Activated CD4-positive, alpha-beta T cell treated with anti-CD3 and anti-CD28 coated beads for 1 hour (primary cell): ENCODE measurements at regions not wholly inside any gene's neighbourhood (a gene's known extent, or its start where the extent isn't known, plus 50 kb on each side); places are given as distances from the start of the nearest gene placed in this dataset.
"Not testable (repeated sequence)": the region's sequence is repeated elsewhere in the genome, so short reads cannot be mapped to it uniquely, and the experiment has no call there.

Experiments used
- DNase-seq: peaks from one replicate; pipeline ENCODE4 v3.0.0-alpha.2; 2020

DNA sequence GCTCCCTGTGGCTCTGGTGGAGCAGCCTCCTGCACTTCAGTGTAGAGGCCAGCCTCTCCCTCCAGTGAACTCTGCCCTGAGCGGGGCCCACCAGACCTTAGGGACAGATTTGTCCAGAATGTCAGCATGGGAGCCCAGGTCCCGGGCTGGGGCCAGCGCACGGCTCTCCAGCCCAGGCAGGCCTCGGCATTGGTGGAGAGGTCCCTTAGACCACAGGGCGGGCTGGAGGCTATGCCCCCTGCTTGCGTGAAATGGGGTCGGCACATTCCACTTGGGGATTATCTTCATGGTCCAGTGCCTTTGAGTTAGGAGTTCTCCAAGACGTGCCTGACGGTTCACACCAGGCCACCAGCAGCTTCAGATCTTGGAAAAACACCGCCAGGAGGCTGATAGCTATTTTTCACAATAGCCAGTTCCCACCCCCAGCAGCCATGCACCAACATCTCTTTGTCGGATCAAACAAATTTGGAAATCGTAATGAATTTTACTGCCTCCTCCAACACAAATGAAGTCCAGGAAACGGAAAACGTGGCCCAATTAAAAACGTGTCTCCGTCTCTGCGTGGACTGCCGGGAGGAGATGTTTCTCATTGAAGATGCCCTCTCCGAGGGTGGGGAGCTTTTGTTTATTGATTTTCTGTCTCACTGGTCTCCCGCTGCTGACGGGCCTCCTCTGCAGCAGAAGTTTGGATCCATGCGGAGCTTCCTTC lies 110.0 kb upstream of the CIBAR2 start:
- DNase-seq: no peak

DNA sequence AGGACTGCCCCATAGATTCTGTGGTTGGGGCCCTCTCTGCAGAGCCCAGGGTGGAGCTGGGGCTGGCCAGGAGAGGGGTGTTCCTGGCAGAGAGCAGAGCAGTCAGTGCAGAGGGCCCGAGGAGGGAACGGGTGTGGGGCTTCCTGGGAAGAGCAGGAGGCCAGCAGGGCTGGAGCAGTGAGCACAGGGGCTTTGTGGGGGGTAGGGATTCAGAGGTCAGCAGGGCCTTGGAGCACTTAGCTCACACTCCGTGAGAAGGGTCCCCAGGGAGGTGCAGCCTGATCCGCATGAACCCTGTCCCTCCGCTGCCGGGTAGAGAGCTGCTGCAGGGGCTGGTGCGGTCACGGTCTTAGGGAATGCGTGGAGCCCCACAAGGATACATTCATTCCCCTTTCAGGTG lies 113.0 kb upstream of the CIBAR2 start:
- no peak for DNase-seq

DNA sequence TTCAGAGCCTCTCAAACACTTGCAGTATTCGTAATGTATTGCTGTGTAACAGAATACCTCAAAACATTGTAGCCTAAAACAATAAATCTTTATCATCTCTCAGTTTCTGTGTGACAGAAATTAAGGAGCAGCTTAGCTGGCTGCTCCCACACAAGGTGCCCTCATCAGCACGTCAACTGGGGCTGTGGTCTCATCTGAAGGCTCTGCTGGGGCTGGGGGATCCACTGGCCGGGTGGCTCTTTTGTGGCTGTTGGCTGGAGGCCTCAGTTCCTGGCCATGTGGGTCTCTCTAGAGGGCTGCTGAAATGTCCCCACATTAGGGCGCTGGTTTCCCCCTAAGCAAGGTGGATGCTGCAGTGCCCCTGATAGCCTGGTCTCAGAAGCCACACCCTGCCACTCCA lies 113.4 kb upstream of the CIBAR2 start:
- DNase-seq: no peak

DNA sequence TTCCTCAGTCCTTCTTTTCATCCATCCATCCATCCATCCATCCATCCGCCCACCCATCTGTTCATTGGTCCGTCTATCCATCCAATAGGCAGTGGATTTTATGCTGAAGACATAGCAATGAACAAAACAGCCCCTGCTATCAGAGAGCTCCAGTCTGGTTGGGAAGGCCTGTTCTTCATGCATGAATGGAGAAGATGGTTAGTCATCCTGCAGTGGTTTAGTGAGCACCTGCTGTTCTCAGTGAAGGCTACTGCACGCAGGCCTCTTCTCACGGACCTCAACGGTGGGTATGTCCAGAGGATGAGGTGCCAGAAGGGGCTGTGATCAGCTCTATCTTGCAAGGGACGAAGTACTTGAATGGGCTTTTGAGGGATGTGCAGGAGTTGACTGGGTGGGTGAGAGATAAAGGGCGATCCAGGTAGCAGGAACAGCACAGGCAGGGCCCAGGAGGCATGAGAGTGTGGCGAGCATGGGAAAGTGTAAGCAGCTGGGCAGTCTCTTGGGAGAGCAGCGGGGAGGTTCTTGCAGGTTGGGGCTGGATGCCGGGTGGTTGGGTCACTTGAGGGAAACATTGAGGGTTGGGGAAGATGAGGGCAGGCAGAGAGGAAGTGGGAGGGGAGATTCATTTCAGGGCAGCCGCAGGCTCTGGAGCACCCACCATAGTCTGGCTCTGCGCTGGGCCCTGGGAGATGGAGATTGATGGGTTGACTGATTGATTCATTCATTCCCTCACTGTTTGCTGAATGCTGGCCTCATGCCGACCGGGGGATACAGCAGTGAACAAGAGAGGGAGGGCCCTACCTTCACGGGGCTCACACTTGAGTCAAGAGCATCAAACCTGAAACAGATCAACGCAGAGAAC lies 115.0 kb upstream of the CIBAR2 start:
- DNase-seq: no peak

DNA sequence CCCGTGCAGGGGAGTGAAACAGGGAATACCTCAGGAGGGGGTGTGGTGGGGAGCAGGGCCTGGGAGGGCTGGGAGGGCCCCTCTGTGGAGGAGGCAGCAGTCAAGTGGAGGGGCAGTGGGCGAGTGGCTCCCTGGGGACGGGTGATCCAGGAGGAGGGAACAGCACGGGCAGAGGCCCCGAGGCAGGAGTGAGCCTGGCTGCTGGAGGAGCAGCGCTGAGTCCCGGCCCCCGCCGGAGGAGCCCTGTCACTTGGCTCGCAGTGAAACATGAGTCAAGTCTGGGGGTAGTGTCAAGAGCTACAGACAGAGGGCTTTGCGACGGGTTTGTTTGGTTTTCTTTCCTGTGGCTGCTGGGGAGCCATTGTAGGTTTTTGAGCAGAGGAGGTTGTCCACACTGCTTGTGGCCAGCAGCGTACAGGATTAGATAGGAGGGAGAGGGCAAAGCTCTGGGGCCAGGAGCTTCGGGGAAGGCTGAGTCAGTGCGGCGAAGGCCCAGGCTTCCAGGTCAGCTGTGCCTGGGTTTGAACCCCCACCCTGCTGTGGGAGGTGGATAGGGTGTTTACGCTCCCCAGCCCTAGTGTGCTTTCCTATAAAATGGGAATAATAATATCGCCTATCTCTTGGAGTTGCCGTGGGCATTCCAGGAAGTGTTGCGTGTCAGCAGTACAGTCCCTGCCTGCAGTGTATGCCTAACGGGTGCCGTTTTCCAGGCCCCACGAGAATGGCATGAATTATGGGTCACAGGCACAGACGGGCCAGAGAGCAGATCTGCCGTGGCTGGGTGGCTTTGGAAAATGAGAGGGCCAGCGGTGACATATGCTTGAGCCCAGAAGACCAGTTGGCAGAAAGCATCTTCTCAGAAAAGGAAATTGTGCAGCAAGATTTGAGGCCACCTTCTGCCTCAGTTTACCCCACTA lies 115.9 kb upstream of the CIBAR2 start:
- DNase-seq: no peak

DNA sequence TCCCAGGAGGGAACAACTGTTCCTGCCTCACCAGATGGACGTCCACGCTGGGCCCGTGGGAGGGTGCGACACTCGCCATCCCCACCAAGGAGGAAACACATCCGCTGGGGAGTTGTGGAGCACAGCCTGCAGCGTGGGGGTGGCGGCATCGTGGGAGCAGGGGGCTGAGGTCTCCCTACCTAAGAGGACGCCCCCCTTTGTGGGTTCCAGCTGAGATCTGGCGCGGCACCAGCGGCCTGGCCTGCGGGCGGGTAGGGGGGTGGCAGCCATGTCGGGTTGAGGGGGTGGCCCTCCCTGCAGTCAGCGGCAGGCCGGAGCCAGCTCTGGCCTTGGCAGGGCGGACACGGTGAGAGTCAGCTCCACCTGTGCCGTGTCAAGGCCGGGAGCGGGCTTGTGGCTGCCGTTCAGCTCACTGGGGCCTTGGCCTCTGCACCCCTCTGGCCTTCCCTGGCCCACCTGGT lies 116.7 kb upstream of the CIBAR2 start:
- DNase-seq: no peak

DNA sequence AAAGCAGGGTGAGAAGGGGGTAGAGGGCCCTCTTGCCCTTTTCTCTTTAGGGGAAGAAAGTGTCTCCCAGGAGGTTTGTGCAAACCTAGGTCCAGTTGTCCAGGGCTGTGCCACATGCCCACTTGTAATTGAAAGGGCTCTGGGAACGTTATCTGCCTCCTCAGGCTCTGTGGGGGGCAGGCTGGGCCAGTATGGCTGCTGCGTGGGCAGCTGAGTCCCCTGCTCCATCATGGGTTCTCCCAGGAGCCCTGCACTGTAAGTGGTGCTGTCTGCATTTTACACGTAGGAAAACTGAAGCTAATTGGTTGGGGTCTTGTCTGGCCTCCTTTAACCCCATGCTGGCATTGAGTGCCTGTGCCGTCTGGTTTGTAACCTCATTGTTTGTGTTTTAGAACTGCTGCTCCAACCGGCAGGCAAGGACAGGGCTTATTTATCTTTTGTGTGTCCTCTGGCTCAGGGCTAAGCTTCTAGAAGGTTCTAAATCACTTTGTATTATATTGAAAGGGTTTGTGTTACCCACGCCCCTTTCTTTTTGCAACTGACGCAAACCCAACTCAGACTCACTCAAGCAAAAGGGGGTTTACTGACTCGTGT lies 117.7 kb upstream of the CIBAR2 start:
- DNase-seq: no peak

DNA sequence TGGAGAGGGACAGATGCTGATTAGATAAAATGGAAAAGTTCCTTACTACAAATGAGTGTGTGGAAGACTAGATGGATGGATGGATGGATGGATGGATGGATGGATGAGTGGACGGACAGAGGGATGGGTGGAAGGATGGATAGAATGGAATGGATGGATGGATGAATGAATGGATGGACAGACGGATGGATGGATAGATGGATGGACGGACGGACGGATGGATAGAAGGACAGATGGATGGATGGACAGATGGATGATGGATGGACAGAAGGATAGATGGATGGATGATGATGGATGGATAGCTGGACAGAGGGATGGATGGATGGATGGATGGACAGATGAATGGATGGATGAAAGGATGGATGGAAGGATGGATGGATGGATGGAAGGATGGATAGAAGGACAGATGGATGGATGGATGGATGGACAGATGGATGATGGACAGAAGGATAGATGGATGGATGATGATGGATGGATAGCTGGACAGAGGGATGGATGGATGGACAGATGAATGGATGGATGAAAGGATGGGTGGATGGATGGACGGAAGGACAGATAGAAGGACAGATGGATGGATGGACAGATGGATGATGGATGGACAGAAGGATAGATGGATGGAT lies 118.6 kb upstream of the CIBAR2 start:
- not testable (repeated sequence) for DNase-seq

DNA sequence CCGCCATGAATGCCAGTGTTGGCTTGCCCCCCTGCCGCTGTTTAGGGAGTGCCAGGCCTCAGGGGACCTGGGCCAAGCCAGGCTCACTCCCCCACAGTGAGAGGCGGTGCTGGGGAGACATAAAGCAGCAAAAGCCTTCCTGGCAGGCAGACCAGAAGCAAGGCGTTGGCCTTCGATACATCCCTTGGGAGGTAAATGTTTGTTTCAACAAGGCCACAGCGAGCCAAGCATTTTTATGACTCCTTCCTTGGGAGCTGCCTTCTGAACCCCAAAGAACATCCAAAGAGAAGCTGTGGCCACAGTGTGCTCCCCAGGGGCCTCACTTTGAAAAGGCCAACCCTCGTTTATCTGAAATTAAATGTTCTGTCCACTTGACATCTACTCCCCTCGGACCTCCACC lies 119.7 kb upstream of the CIBAR2 start:
- no peak for DNase-seq

DNA sequence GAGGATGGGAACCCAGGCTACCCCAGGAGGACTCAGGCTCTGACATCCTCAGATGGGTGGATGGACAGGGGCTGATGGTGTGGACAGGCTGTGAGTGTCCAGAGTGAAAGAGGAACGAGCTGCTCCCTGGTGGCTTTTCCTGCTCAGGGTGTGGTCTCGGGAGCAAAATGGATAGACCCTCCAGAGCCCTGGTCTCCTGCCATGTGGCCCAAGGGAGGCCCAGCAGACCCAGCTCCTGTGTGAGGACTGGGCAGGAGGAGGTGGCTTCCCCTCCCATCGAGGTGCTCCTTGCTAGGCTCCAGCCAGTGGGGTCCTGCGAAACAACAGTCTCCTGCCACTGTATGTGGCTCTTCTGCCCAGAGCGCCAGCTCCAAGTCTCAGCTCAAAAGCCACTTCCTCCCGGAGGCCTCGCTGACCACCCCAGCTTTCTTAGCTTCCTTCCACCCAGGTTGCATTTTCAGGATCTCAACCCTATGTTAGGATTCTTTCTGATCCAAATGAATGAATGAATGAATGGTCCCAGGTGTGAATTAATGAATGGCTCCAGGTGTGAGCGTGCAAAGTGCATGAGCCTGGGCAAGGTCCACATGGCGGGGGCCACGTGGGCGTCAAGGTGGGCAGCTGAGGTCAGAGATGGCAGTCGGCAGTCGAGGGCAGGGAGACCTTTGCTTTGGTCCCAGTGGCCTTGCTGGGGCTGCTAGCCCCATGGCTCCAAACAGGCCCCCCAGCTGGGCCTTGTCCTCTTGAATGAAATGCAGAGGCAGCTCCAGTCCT lies 120.3 kb upstream of the CIBAR2 start:
- DNase-seq: no peak

DNA sequence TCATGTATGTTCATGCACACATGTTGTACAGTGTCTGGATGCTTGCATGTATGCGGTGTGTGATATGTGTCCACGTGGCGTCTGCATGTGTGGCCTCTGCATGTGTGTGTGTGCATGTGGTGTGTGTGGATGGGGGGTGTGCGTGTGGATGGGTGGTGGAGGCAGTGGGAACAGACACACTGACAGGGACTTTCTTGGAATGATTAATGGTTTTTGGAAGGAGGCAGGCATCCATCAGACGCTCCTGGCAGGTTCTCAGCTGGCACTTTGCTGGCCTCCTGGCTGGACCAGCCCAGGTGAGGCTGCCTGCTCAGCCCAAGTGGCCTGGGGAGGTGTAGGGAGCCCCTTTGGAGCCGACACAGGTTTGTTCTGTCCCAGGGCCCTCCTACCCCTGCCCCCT lies 121.2 kb upstream of the CIBAR2 start:
- DNase-seq: no peak

DNA sequence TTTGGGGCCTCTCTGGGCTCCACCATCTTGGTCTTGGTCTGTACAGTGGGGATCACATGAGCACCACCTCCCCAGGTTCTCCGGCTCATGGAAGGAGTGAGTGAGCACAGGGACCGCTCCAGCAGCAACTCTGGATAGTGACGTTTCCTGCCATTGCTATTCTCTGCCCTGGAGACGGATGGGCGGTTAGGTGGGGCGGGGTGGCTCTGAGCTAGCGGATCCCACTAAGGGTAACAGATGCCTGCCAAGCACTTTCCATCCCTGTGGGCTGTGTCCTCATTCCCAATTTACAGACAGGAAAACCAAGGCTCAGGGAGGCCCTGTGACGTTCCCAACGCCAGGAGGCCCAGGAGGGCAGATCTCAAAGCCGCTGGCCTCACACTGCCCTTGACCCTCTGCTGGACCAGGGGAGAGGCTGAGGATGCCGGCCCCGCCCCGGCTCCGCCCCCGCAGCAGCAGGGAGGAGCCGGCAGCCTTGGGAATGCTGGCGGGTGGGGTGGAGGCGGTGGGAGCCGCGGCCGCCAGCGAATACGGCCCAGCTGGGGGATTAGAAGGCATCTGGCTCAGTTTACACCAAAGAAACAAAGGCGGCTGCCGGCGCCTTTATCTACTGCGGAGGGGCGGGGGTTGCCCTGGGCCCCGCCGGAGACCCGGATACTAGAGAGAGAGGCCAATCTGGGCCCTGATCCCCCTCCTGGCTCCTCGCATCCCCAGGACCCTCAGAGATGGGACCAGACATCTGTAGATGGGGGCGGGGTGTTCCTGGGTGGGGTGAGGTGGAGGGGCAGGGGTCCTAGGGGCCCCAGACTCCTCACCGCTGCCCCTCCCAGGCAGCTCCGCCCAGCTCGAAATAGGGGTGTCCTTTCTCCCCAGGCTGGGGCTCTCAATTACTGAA lies 122.3 kb upstream of the CIBAR2 start:
- no peak for DNase-seq

DNA sequence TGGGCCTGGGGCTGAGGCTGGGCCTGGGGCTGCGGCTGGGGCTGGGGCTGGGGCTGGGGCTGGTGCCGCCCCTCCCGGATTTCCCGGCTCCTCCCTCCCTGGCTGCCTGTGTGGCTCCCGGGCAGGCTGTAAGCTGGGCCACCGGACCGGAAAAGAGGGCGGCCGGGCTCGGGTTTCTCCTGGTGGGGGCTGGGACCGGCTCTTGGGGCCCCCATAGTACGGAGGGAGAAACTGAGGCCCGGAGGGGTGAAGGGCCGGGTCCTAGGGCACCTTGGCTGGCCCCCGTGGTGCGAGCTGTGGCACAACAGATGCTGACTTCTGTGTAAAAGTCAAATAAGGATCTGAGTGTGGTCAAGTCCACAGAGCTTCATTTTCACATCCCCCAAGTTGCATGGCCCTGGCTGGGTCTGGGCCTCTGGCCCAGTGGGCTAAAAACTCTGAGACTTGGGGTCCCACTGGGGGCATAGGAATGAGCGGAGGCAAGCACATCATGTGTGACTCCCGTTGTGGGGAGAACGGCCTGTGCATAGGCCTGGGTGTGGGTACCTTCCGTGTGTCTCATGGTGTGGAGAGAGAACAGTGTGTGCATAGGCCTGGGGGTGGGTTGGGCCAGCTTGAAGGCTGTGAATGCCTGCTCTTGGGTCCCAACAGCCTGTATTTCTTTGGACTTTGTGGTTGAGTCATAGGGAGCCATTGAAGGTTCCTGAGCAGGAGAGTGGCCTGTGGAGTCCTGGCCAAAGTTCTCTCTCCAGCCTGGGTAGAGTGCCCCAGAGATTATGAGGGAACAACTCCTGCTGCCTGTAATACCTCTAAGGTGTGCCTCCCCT lies 123.9 kb upstream of the CIBAR2 start:
- DNase-seq: no peak

DNA sequence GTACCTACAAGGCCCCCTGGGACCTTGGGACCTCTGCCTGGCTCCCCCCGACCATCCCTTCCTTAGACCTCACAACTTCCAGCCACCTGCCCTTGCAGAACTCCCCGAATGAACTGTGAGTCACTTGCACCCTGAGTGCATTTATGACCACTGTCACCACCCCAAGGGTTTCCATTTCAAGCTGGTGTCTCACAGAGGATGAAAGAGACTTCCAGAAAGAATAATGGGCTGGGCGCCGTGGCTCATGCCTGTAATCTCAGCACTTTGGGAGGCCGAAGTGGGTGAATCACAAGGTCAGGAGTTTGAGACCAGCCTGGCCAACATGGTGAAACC lies 124.5 kb upstream of the CIBAR2 start:
- no peak for DNase-seq

DNA sequence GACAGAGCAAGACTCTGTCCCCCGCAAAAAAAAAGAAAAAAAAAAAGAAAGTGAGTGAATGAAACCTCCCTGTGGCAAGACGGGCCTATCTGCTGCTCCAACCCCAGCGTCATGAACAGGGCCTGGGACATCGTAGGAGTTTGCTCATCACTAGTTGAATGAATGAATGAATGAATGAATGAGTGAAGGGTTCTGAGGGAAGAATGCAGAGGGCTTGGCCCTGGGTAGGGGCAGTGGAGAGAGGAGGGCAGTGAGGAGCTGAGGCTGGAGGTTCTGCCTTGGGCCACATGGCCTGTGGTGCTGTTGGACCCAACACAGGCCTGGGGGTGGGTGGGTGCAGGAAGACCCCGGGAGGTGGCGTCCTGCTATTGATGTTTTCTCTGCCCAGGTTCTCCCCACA lies 125.5 kb upstream of the CIBAR2 start:
- no peak for DNase-seq

DNA sequence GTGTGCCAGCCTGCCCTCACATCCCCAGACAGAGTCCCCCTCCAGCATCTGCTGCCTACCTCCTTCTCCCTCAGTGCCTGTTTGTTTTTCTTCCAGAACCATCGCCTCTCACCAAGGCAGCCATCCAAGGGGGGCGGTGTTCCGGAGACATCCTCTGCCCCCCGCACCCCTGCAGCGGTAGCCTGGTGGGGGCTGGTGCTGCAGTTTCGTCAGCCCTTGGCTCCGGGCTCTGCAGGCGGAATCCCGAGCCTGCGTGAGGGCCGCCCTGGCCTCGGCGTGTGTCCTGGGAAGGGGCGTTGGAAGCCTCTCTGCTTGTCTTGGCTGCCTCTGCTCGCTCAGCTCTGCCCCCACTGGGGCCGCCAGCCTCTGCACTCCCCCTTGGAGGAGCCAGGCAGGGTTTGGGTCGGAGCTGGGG lies 126.0 kb upstream of the CIBAR2 start:
- no peak for DNase-seq

DNA sequence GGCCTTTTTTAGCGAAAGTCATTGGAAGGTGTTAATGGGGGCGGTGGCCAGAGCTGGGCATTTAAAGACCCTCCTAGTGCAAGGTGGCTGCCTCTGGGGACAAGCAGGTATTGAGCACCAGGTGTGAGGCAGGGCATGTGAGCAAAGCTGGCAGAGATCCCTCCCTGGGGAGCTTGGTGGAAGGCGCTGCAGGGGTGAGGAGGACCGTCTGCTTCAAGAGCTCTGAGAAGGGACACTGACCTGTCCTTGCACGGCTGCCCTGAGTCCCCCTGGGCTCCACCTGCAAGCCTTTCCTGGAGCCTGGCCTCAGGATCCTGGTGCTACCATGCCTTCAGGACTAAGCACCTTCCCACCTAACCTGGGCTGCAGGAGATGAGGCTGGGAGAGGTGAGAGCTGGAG lies 127.0 kb upstream of the CIBAR2 start:
- DNase-seq: no peak

DNA sequence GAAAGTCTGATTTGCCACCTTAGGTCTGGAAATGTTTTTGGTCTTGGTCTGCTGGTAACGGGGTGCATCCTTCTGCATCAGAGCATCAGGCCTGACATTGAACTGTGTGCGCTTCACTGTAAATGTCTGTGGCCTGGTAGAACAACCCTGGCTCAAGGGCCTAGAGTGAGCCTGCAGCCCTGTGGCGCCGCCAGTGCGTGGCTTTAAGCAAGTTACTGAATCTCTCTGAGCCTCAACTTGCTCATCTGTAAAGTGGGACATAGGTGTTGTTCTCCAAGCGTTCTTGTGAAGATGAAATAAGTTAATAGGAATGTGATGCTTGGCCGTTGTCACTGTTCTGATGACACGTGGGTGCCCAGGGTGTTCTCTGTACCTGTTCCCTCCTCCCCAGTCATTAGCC lies 127.6 kb upstream of the CIBAR2 start:
- no peak for DNase-seq
